Left hindlimb (tissue), 1 donor: ENCODE measurements at regions not wholly inside any gene's neighbourhood (a gene's known extent, or its start where the extent isn't known, plus 50 kb on each side); places are given as distances from the start of the nearest gene placed in this dataset.
"Not testable (repeated sequence)": the region's sequence is repeated elsewhere in the genome, so short reads cannot be mapped to it uniquely, and the experiment has no call there.

Experiments
- DNase-seq: peaks from one replicate; pipeline ENCODE4 v3.0.0-alpha.2; 2018

- DNase-seq = not testable (repeated sequence)
These were observed 103.0 kb downstream of the CARTPT start for GRCh38 chr5:71822065-71822464.

- no peak for DNase-seq
These were observed 106.9 kb downstream of the CARTPT start for GRCh38 chr5:71825992-71826391.

- no peak for DNase-seq
These were observed 109.4 kb downstream of the CARTPT start for GRCh38 chr5:71828291-71829040.

- DNase-seq = no peak
These were observed 110.1 kb downstream of the CARTPT start for GRCh38 chr5:71829206-71829605.

GRCh38 chr5:71830681-71831539 lies 111.8 kb downstream of the CARTPT start:
- DNase-seq = peak; percentile 86

GRCh38 chr5:71832812-71833715 lies 114.0 kb downstream of the CARTPT start:
- DNase-seq = no peak

- no peak for DNase-seq
These were observed 115.5 kb downstream of the CARTPT start for GRCh38 chr5:71834601-71835000.

- no peak for DNase-seq
These were observed 117.0 kb downstream of the CARTPT start for GRCh38 chr5:71836084-71836483.

- no peak for DNase-seq
These were observed 117.6 kb downstream of the CARTPT start for GRCh38 chr5:71836559-71837112.

- no peak for DNase-seq
These were observed 119.2 kb downstream of the CARTPT start for GRCh38 chr5:71838286-71838685.

- DNase-seq = no peak
These were observed 120.2 kb downstream of the CARTPT start for GRCh38 chr5:71839096-71839884.

- DNase-seq = no peak
These were observed 122.0 kb downstream of the CARTPT start for GRCh38 chr5:71841107-71841506.

- DNase-seq = no peak
These were observed 124.0 kb downstream of the CARTPT start for GRCh38 chr5:71843111-71843510.

- no peak for DNase-seq
These were observed 125.8 kb downstream of the CARTPT start for GRCh38 chr5:71844862-71845261.

- DNase-seq = no peak
These were observed 140.4 kb downstream of the CARTPT start for GRCh38 chr5:71859515-71859914.

GRCh38 chr5:71860048-71860447 lies 141.0 kb downstream of the CARTPT start:
- no peak for DNase-seq

GRCh38 chr5:71861682-71862081 lies 142.6 kb downstream of the CARTPT start:
- no peak for DNase-seq

GRCh38 chr5:71862087-71862486 lies 143.0 kb downstream of the CARTPT start:
- peak; percentile 36 for DNase-seq

GRCh38 chr5:71862507-71863060 lies 143.5 kb downstream of the CARTPT start:
- DNase-seq = no peak

- no peak for DNase-seq
These were observed 145.9 kb downstream of the CARTPT start for GRCh38 chr5:71864730-71865601.
